Endodermal cell (in vitro differentiated cells): ENCODE measurements at regions not wholly inside any gene's neighbourhood (a gene's known extent, or its start where the extent isn't known, plus 50 kb on each side); places are given as distances from the start of the nearest gene placed in this dataset.

Experiments
- DNase-seq: peaks from one replicate; pipeline ENCODE4 v3.0.0-alpha.2; 2017
- H3K27ac ChIP-seq: 2 replicates; pipeline ENCODE4 v1.5.1; 2013; ENCODE audit warnings: mild to moderate bottlenecking, low read depth, low read length, moderate library complexity
- H3K27me3 ChIP-seq: 2 replicates; pipeline ENCODE4 v1.6.1; 2013; ENCODE audit warnings: mild to moderate bottlenecking, low read length, moderate library complexity; ENCODE audit not compliant: insufficient read depth, control insufficient read depth, poor library complexity, severe bottlenecking
- H3K36me3 ChIP-seq: 2 replicates; pipeline ENCODE4 v1.7.0; 2013; ENCODE audit warnings: mild to moderate bottlenecking, low read length, moderate library complexity; ENCODE audit not compliant: control insufficient read depth, insufficient read depth
- H3K4me1 ChIP-seq: one replicate; pipeline ENCODE4 v1.7.0; 2013; ENCODE audit warnings: low read length; ENCODE audit not compliant: control insufficient read depth, insufficient read depth
- H3K4me3 ChIP-seq: 2 replicates; pipeline ENCODE4 v1.5.1; 2013; ENCODE audit warnings: mild to moderate bottlenecking, low read length, moderate library complexity
- H3K9ac ChIP-seq: 2 replicates; pipeline ENCODE4 v1.6.1; 2013; ENCODE audit warnings: mild to moderate bottlenecking, low read length, moderate library complexity; ENCODE audit not compliant: poor library complexity, severe bottlenecking; ENCODE audit errors: extremely low read depth
- H3K9me3 ChIP-seq: 2 replicates; pipeline ENCODE4 v1.6.1; 2013; ENCODE audit warnings: mild to moderate bottlenecking, low read length, moderate library complexity; ENCODE audit not compliant: control insufficient read depth
- H3K27ac Mint-ChIP-seq: 2 replicates; pipeline ENCODE4 v1.8.0; 2020; ENCODE audit warnings: mixed read lengths
- H3K27me3 Mint-ChIP-seq: 2 replicates; pipeline ENCODE4 v1.8.0; 2021; ENCODE audit warnings: mild to moderate bottlenecking, mixed read lengths; ENCODE audit not compliant: insufficient read depth
- H3K36me3 Mint-ChIP-seq: 2 replicates; pipeline ENCODE4 v1.8.0; 2020; ENCODE audit warnings: low read depth, mixed read lengths
- H3K4me1 Mint-ChIP-seq: 2 replicates; pipeline ENCODE4 v1.8.0; 2020; ENCODE audit warnings: mixed read lengths
- H3K4me3 Mint-ChIP-seq: 2 replicates; pipeline ENCODE4 v1.8.0; 2020; ENCODE audit warnings: mild to moderate bottlenecking, moderate library complexity, mixed read lengths
- H3K9me3 Mint-ChIP-seq: 2 replicates; pipeline ENCODE4 v1.8.0; 2020; ENCODE audit warnings: mild to moderate bottlenecking, mixed read lengths
- WGBS, 2 experiments: methylation state at CpG; one replicate each; pipeline versions ENCODE4 v1.1.5 to v1.1.7; 2013; ENCODE audit warnings: missing lambda C conversion rate in 2 of 2, mixed read lengths in 1 of 2; ENCODE audit not compliant: insufficient coverage in 1 of 2, insufficient read length in 1 of 2; 5-methylcytosine and 5-hydroxymethylcytosine counted together
- TF ChIP-seq, protein P1 (sequence below): fragments of 200-600 bp; sonication (generic); conservative IDR thresholded peaks from 2 replicates; pipeline ENCODE4 v1.5.0; 2021; ENCODE audit warnings: antibody characterized with exemption, mild to moderate bottlenecking

DNA sequence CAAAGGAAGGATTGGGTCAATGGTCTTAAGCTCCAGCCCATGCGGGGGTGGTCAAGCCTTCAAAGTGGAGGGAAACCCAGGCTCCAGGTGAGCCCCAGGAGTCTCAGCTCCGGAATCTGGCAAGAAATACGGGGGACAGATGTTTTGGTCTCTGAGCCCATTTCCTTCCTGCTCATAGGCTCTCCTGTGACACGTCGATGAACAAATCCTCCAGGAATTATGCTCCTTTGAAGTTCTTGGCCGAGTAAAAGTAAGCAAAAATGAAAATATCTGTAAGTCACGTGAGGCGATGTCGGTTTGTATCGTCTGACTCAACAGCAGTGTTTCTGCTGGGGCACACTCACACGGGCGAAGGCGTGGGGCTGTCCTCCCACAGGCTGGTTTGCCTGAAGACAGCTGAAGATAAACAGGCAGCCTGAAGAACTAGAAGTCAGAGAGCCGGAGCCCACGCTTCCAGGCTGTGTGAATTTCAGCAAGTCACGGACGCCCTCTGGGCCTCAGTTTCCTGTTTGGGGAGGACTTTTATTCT lies 52.6 kb upstream of the SMNDC1 start:
- Histone ChIP-seq H3K4me3 (no peak overlapping the region), H3K4me1 (peaks cover 8% of the 10 kb centered on the region), H3K9me3 (no peaks in the 10 kb centered on the region), H3K36me3 (no peaks in the 10 kb centered on the region), H3K27ac (no peak overlapping the region), H3K27me3 (no peaks in the 10 kb centered on the region), H3K9ac (no peak overlapping the region)
- Mint-ChIP-seq H3K9me3 (no peaks in the 10 kb centered on the region), H3K4me3 (no peak overlapping the region), H3K4me1 (peaks cover 22% of the 10 kb centered on the region), H3K36me3 (no peaks in the 10 kb centered on the region), H3K27ac (no peak overlapping the region), H3K27me3 (peaks cover 6% of the 10 kb centered on the region)
- TF ChIP-seq, protein P1, sequence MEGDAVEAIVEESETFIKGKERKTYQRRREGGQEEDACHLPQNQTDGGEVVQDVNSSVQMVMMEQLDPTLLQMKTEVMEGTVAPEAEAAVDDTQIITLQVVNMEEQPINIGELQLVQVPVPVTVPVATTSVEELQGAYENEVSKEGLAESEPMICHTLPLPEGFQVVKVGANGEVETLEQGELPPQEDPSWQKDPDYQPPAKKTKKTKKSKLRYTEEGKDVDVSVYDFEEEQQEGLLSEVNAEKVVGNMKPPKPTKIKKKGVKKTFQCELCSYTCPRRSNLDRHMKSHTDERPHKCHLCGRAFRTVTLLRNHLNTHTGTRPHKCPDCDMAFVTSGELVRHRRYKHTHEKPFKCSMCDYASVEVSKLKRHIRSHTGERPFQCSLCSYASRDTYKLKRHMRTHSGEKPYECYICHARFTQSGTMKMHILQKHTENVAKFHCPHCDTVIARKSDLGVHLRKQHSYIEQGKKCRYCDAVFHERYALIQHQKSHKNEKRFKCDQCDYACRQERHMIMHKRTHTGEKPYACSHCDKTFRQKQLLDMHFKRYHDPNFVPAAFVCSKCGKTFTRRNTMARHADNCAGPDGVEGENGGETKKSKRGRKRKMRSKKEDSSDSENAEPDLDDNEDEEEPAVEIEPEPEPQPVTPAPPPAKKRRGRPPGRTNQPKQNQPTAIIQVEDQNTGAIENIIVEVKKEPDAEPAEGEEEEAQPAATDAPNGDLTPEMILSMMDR: no peak
- DNase-seq: no peak
- WGBS, 2 experiments: 95% methylated on average over 16 to 17 of the region's 17 CpGs

- Mint-ChIP-seq H3K9me3 (no peaks in the 10 kb centered on the region), H3K4me3 (no peak overlapping the region), H3K4me1 (peaks cover 22% of the 10 kb centered on the region), H3K27me3 (peaks cover 6% of the 10 kb centered on the region), H3K36me3 (no peaks in the 10 kb centered on the region), H3K27ac (no peak overlapping the region)
- no peak overlapping the region for H3K27ac ChIP-seq
- TF ChIP-seq, protein P1: no peak
- H3K4me1 ChIP-seq: peaks cover 8% of the 10 kb centered on the region
- no peak for DNase-seq
- no peaks in the 10 kb centered on the region for H3K27me3 ChIP-seq
- no peaks in the 10 kb centered on the region for H3K9me3 ChIP-seq
- no peak overlapping the region for H3K4me3 ChIP-seq
- whole genome bisulfite sequencing, 2 experiments: 91 to 93% methylated on average over 9 of the region's 9 CpGs
- H3K36me3 ChIP-seq: no peaks in the 10 kb centered on the region
- H3K9ac ChIP-seq: no peak overlapping the region
Observed at GRCh38 chr10:110357871-110358270, 53.2 kb upstream of the SMNDC1 start.

DNA sequence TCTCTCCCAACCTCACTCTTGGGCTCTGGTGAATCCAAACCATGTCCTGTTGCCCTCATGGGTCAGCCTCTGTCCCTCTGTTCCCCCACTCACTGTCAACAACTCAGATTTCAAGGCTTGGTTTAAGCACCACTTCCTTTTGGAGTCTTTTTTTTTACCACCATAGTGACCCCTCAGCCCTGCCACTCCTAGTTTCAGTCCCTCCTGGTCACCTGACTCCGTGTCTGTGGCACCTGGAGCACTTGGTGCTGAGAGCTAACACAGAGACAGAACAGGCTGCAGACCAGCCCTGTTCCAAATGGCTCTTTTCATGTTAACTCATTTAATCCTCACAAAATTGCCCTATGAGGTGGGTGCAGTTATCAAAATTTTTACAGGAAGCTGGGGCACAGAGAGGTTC lies 53.6 kb upstream of the SMNDC1 start:
- 95% methylated on average over 1 of the region's 1 CpG; no CpG with 5 or more reads in 1 of the 2 experiments for whole genome bisulfite sequencing, 2 experiments
- H3K4me1 Mint-ChIP-seq: peaks cover 18% of the 10 kb centered on the region
- no peak overlapping the region for H3K9ac ChIP-seq

More for the DNA sequence above, 53.6 kb upstream of the SMNDC1 start:
- Histone ChIP-seq H3K27me3 (no peaks in the 10 kb centered on the region), H3K9me3 (no peaks in the 10 kb centered on the region), H3K27ac (no peak overlapping the region), H3K36me3 (no peaks in the 10 kb centered on the region), H3K4me1 (peaks cover 5% of the 10 kb centered on the region), H3K4me3 (no peak overlapping the region)
- Mint-ChIP-seq H3K9me3 (no peaks in the 10 kb centered on the region), H3K27me3 (peaks cover 6% of the 10 kb centered on the region), H3K27ac (no peak overlapping the region), H3K4me3 (no peak overlapping the region), H3K36me3 (no peaks in the 10 kb centered on the region)
- no peak for DNase-seq
- TF ChIP-seq, protein P1: no peak
